ENCODE measurements at regions not wholly inside any gene's neighbourhood (a gene's known extent, or its start where the extent isn't known, plus 50 kb on each side); places are given as distances from the start of the nearest gene placed in this dataset.

DNA sequence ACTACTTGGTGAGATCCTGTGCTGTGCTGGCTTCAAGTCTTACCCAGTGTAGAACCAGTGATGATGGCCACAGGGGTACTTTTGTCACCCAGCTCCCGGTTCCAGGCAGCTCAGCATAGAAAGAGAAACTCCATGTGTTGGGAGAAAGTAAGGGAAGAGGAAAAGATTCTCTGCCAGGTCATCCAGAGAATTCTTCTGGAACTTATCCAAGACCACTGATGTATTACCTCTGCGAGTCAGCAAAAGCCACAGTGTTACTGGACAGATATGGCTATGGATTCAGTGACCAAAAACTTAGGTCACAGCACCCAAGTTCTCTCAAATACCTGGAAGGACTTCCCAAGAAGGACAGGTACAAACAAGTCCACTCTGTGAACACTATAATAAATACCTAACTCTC lies 399.5 kb upstream of the MIR17HG start:
- Histone ChIP-seq H2AFZ (ENCODE audit: low read depth, low read length) (no peak overlapping the region), H3K4me2 (ENCODE audit: insufficient read depth, low read length) (no peak overlapping the region), H3K36me3 (ENCODE audit: control insufficient read depth, insufficient read depth, low read length) (no peaks in the 10 kb centered on the region), H3K4me1 (replicated peaks in 1 of 2; ENCODE audit: control insufficient read depth in 2 of 2, insufficient read depth in 2 of 2, low read length in 2 of 2) (no peaks in the 10 kb centered on the region), H3K9ac (ENCODE audit: insufficient read depth in 1 of 2, low read depth in 2 of 2, low read length in 2 of 2) (no peak overlapping the region), H3K79me2 (ENCODE audit: control insufficient read depth, insufficient read depth, low read length) (no peaks in the 10 kb centered on the region), H3K4me3 (no peak overlapping the region), H3K27ac (ENCODE audit: extremely low read depth, low read depth, low read length) (no peak overlapping the region), H4K20me1 (replicated peaks; ENCODE audit: control insufficient read depth, insufficient read depth, low read length) (no peaks in the 10 kb centered on the region), H3K27me3 (ENCODE audit: control insufficient read depth in 2 of 2, insufficient read depth in 2 of 2, low read length in 2 of 2) (no peaks in the 10 kb centered on the region), H3K9me3 (replicated peaks; ENCODE audit: control insufficient read depth, insufficient read depth, low read depth, low read length) (no peaks in the 10 kb centered on the region; the same call in 1 of the 2 replicates), H3K9me1 (ENCODE audit: control insufficient read depth, insufficient read depth, low read length) (no peaks in the 10 kb centered on the region)
- intact Hi-C loops (cut with micrococcal nuclease) (no loop called here), in situ Hi-C loops (cut with MboI) (no loop called here)
- POLR2A ChIA-PET: no interaction called here
- FAIRE-seq: no peak
- ATAC-seq: no peak
- CTCF ChIA-PET (ENCODE audit: low intra/inter-chr PET ratio): no interaction called here
- BruUV-seq (replicated peaks): no TSS peak
- no peak for DNase-seq (ENCODE audit: extremely low read depth in 1 of 4, low spot score in 3 of 4)
- 2% methylated on average over 2 of the region's 2 CpGs for WGBS (ENCODE audit: insufficient coverage, low coverage, missing lambda C conversion rate)
- TF ChIP-seq, protein P1, sequence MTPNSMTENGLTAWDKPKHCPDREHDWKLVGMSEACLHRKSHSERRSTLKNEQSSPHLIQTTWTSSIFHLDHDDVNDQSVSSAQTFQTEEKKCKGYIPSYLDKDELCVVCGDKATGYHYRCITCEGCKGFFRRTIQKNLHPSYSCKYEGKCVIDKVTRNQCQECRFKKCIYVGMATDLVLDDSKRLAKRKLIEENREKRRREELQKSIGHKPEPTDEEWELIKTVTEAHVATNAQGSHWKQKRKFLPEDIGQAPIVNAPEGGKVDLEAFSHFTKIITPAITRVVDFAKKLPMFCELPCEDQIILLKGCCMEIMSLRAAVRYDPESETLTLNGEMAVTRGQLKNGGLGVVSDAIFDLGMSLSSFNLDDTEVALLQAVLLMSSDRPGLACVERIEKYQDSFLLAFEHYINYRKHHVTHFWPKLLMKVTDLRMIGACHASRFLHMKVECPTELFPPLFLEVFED (CRISPR knock-in tag; conservative IDR thresholded peaks at IDR 0.05): no peak
- peak in 1 of 2 experiments; percentile 63; a peak in 1 of 3 replicates for TF ChIP-seq CBX3 (IDR thresholded peaks at IDR 0.05; ENCODE audit: borderline replicate concordance in 1 of 2, low read length in 2 of 2)

DNA sequence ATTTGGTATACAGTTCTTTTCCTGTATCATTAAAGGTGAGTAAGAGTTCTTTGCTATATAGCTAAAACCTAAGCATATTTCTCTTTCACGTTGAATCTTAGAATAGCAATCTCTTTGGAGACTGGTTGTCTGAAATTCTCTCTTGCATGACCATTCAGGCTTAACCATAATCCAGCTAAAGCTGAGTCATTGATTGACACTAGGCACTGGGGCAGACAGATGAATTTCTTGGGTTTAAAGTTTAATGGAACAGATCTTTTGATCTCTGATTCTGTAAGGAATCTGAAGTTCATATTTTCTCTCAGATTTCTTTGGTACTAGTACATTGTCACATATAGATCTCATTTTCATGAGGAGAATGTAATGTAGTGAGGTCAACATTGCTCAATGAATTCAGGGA lies 397.3 kb upstream of the MIR17HG start:
- no peaks in the 10 kb centered on the region for H3K79me2 ChIP-seq (ENCODE audit: control insufficient read depth, insufficient read depth, low read length)
- ATAC-seq (no peak), DNase-seq (ENCODE audit: extremely low read depth in 1 of 4, low spot score in 3 of 4) (no peak), FAIRE-seq (no peak)
- H3K9me1 ChIP-seq (ENCODE audit: control insufficient read depth, insufficient read depth, low read length): no peaks in the 10 kb centered on the region
- H3K4me3 ChIP-seq: no peak overlapping the region
- no peak overlapping the region for H3K4me2 ChIP-seq (ENCODE audit: insufficient read depth, low read length)
- in situ Hi-C loops (cut with MboI) (no loop called here), intact Hi-C loops (cut with micrococcal nuclease) (no loop called here)
- ChIA-PET CTCF (ENCODE audit: low intra/inter-chr PET ratio) (no interaction called here), POLR2A (no interaction called here)
- BruUV-seq (replicated peaks): no TSS peak
- H3K27me3 ChIP-seq (ENCODE audit: control insufficient read depth in 2 of 2, insufficient read depth in 2 of 2, low read length in 2 of 2): no peaks in the 10 kb centered on the region
- WGBS (ENCODE audit: insufficient coverage, low coverage, missing lambda C conversion rate): 0% methylated on average over 1 of the region's 1 CpG
- H3K27ac ChIP-seq (ENCODE audit: extremely low read depth, low read depth, low read length): no peak overlapping the region
- no peaks in the 10 kb centered on the region; the same call in 1 of the 2 replicates for H3K9me3 ChIP-seq (replicated peaks; ENCODE audit: control insufficient read depth, insufficient read depth, low read depth, low read length)
- no peaks in the 10 kb centered on the region for H3K36me3 ChIP-seq (ENCODE audit: control insufficient read depth, insufficient read depth, low read length)
- no peaks in the 10 kb centered on the region for H3K4me1 ChIP-seq (replicated peaks in 1 of 2; ENCODE audit: control insufficient read depth in 2 of 2, insufficient read depth in 2 of 2, low read length in 2 of 2)
- no peak overlapping the region for H3K9ac ChIP-seq (ENCODE audit: insufficient read depth in 1 of 2, low read depth in 2 of 2, low read length in 2 of 2)
- H4K20me1 ChIP-seq (replicated peaks; ENCODE audit: control insufficient read depth, insufficient read depth, low read length): no peaks in the 10 kb centered on the region
- no peak overlapping the region for H2AFZ ChIP-seq (ENCODE audit: low read depth, low read length)
- TF ChIP-seq BRD4 (IDR thresholded peaks at IDR 0.05) (no peak), TAF15 (IDR thresholded peaks at IDR 0.05; ENCODE audit: low read depth, low read length) (no peak), ZNF232 (CRISPR knock-in tag; IDR thresholded peaks at IDR 0.05) (no peak), GABPB1 (CRISPR knock-in tag; IDR thresholded peaks at IDR 0.05) (no peak), ZNF431 (CRISPR knock-in tag; IDR thresholded peaks at IDR 0.05) (no peak)
- TF ChIP-seq, protein P2, sequence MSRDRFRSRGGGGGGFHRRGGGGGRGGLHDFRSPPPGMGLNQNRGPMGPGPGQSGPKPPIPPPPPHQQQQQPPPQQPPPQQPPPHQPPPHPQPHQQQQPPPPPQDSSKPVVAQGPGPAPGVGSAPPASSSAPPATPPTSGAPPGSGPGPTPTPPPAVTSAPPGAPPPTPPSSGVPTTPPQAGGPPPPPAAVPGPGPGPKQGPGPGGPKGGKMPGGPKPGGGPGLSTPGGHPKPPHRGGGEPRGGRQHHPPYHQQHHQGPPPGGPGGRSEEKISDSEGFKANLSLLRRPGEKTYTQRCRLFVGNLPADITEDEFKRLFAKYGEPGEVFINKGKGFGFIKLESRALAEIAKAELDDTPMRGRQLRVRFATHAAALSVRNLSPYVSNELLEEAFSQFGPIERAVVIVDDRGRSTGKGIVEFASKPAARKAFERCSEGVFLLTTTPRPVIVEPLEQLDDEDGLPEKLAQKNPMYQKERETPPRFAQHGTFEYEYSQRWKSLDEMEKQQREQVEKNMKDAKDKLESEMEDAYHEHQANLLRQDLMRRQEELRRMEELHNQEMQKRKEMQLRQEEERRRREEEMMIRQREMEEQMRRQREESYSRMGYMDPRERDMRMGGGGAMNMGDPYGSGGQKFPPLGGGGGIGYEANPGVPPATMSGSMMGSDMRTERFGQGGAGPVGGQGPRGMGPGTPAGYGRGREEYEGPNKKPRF (IDR thresholded peaks at IDR 0.05; ENCODE audit: low read depth, low read length): no peak
- TF ChIP-seq, protein P3, sequence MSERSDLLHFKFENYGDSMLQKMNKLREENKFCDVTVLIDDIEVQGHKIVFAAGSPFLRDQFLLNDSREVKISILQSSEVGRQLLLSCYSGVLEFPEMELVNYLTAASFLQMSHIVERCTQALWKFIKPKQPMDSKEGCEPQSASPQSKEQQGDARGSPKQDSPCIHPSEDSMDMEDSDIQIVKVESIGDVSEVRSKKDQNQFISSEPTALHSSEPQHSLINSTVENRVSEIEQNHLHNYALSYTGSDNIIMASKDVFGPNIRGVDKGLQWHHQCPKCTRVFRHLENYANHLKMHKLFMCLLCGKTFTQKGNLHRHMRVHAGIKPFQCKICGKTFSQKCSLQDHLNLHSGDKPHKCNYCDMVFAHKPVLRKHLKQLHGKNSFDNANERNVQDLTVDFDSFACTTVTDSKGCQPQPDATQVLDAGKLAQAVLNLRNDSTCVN (CRISPR knock-in tag; IDR thresholded peaks at IDR 0.05): no peak
- TF ChIP-seq, protein P4, sequence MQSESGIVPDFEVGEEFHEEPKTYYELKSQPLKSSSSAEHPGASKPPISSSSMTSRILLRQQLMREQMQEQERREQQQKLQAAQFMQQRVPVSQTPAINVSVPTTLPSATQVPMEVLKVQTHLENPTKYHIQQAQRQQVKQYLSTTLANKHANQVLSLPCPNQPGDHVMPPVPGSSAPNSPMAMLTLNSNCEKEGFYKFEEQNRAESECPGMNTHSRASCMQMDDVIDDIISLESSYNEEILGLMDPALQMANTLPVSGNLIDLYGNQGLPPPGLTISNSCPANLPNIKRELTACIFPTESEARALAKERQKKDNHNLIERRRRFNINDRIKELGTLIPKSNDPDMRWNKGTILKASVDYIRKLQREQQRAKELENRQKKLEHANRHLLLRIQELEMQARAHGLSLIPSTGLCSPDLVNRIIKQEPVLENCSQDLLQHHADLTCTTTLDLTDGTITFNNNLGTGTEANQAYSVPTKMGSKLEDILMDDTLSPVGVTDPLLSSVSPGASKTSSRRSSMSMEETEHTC (IDR thresholded peaks at IDR 0.05): no peak

Measured in K562 (cell line).